SU-DHL-6 (cell line): ENCODE measurements at regions not wholly inside any gene's neighbourhood (a gene's known extent, or its start where the extent isn't known, plus 50 kb on each side); places are given as distances from the start of the nearest gene placed in this dataset.

Source experiments
- CTCF ChIP-seq: fragments of 200-600 bp; sonication (generic); IDR thresholded peaks from one replicate; pipeline ENCODE4 v1.5.1; 2017; ENCODE audit warnings: antibody characterized with exemption, mild to moderate bottlenecking, low read length, moderate library complexity; ENCODE audit not compliant: insufficient read depth, poor library complexity, severe bottlenecking
- EZH2phosphoT487 ChIP-seq: fragments of 200-600 bp; sonication (generic), shearing (Covaris generic); conservative IDR thresholded peaks from 2 replicates; pipeline ENCODE4 v1.6.1; 2018; ENCODE audit warnings: mild to moderate bottlenecking, antibody characterized with exemption, low read length, moderate library complexity, mixed read lengths

DNA sequence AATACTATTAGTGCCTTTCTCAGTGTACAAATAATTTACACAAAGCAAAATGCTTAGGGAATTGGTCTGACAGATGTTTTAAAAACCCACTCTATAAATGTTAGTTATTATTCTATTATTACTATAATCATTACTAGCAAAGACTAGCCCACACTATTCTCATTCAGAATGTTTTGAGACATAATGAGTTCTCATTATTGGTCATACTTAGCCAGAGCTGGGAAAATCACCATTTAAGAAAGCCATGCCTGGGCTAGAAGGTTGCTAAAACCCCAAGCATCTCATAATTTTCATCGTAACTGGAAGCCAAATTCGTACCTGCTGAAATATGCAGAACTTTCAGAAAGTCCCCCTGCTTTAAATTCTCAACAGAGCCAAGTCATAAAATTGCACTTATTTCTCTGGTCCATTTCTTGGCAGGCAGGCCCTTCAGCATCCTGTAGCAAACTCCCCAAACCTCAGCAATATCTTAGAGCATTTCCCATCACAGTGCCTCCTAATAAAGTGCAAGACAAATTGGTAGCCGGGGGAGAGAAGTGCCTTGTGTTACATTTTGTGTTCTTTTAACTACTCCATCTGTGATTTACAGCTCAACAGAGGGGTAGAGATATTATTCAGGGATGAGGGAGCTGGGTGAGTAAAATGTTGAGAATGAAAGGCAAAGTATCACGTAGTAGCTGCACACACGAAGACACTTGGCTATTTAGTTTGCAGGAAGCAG is 79.8 kb upstream of the ADAMTS18 start:
- TF ChIP-seq CTCF (no peak), EZH2phosphoT487 (no peak)
